8988T (cell line): ENCODE measurements at regions not wholly inside any gene's neighbourhood (a gene's known extent, or its start where the extent isn't known, plus 50 kb on each side); places are given as distances from the start of the nearest gene placed in this dataset.
"Not testable (repeated sequence)": the region's sequence is repeated elsewhere in the genome, so short reads cannot be mapped to it uniquely, and the experiment has no call there.

Experiments used
- DNase-seq: peaks from one replicate; pipeline ENCODE4 v3.0.0; 2011

DNA sequence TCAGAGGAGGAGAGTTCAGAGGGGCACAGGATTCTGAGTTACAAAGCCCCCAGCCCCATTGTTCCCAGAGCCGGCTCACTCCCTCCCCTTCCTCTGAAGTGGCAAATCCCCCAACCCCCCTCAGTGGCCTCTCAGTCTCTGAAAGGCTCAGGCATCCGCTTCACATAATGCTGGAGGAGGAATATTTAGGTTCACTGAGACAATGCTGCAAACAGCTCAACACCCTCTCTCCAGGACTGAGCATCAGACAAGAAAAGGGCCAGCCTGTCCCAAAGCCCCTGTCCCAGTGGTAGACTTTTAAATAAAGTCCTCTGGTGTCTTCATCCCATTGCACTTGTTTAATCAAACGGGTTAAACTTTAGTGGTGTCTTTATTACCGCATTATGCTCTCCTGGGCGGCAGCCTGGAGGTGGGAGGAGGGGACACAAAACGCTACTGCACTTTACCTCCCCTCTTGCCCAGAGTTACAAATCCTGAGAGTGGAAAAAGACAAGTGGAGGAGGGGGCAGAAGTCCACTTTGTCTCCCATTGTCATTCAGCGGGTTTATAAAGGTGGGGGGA, 257.9 kb downstream of the FGFR2 start:
- DNase-seq = no peak

DNA sequence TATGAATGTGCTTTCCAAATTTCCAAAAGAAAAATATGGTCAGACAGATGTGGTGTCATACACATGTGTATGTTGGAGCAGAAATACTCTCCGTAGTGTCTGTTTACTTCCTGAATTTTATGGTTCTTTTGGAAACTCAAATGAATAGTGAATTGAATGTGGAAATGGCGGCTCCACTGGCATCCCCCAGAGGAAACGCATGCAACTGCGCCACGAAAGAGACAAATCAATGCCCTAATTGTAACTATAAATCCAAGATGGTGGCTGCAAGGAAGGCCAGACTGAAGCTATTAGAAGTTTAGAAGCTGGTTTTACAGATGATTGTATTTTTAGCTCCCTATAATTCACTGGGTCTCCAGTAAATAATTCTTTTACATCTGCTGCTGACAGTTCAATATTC, 246.7 kb downstream of the FGFR2 start:
- no peak for DNase-seq

DNA sequence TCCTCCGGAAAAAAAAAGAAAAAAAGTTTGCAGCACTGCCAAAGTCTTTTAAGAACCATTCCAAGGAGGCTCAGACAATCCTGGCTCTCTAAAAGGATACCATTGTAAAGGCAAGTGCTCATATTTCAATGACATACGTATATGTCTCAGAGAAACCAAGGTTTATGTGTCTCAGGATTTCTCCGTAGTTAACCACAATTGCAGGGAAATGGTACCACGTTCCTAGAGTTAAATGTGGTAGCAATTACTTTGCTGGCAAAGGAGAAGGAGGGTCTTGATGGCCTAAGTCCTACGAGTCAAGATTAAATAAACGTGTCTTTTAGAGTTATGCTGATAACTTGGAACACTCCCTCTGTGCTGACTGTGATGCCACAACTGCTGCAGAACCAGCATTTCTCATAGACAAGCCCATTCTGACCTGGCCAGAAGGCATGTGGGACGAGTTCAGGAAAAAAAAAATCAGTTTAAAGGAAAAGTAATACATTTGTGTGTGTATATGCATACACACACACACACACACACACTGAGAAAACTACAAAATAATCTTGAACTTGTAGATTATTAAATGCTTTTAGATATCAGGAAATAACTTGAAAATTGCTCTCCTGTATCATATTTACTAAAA, 245.9 kb downstream of the FGFR2 start:
- no peak for DNase-seq

DNA sequence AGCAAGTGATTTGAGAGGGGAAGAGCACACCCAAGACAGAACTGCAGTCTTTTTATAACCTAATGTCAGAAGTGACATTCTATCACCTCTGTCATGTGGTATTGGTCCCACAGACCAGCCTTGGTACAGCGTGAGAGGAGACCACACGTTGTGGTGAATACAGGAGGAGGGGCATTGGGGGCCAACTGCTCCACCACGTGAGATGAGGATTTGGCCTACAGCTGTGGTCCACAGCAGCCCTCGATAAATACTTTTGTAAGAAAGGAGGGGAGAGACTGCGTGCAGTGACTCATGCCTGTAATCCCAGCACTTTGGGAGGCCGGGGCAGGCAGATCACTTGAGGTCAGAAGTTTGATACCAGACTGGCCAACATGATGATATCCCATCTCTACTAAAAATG, 243.1 kb downstream of the FGFR2 start:
- DNase-seq = no peak

DNA sequence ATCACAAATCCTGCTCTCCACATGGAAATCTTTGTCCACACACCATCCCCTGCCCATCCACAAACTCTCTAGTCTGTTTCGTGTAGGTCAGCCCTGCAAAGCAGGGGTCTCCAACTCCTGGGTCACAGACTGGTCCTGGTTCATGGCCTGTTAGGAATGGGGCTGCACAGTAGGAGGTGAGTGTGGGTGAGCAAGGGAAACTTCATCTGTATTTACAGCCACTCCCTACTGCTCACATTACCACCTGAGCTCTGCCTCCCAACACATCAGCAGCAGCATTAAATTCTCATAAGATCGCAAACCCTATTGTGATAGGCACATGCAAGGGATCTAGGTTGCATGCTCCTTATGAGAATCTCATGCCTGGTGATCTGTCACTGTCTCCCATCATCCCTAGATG, 242.1 kb downstream of the FGFR2 start:
- DNase-seq = no peak

DNA sequence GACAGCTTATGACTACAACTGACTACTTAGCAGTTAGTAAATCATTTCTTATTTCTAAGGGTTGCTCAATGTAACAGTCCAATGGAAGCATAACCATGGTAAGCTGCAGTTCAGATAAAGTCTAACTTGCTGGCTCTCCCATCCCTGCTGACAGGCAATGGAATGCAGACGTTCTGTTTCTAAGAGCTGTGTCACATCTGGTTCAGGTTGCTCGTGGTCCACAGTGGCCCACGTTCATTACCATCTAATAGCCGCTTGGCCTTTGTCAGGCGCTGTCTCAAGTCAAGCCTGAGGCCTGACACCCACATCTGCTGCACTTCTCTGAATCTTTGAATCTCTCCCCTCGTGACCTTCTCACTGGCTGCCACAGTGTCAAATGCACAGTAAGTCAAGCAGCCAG, 240.8 kb downstream of the FGFR2 start:
- DNase-seq = no peak

DNA sequence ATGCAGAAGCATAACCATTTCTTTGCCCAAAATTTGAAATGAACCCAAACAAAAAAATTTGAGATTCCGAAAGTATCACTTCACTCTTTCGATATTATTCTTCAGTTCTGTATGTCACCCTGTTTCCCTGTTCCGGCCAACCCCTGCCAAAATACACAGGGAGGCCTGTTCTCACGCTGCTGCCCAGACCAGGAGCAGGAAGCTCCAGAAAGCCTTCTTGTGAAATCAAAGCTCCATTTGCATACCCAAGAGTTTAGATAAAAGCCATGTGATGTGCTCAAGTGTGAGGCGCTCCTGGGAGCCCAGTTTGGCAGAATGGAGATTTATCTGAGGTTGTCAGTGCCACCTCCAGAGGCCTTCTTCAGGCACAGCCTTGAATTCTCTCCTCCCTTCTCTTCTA, 236.2 kb downstream of the FGFR2 start:
- no peak for DNase-seq

DNA sequence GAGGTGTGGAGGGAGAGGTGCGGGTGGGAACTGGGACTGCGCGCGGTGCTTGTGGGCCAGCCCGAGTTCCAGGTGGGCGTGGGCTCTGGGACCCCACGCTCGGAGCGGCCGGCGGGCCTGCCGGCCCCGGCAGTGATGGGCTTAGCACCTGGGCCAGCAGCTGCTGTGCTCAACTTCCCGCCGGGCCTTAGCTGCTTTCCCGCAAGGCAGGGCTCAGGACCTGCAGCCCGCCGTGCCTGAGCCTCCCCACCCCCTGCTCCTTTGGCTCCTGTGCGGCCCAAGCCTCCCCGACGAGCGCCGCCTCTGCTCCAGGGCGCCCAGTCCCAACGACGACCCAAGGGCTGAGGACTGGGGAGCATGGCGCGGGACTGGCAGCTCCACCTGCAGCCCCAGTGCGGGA, 232.7 kb downstream of the FGFR2 start:
- no peak for DNase-seq

DNA sequence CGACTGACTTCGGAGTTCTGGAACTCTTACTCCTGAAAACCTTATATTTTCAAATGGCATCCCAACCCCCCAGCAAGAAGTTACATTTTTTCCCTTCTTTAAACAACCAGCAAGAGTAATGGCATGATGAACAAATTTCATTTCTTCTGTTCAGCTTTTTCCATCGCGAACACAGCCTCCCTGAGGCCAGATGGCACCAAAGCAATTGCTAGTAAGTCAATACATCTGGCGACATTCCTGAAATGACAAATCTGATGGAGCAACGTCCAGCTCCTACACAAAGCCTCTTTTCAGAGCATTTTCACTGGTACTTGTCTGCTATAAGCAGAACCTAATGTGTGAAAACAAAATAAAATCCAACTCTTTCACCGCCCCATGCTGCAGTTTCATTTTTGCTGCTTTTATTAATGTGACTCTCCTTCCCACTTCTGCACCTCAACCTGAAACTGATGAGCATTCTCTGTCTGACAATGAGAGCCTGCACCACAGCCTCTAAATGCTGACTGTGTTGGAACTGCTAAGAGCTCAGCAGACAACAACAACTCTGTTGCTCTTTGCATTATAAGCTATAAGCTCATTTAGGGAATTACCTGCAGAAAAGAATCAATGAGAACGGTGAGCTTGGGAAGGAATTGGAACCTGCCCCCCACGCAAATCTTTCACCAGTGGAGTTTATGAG, 229.8 kb downstream of the FGFR2 start:
- no peak for DNase-seq

DNA sequence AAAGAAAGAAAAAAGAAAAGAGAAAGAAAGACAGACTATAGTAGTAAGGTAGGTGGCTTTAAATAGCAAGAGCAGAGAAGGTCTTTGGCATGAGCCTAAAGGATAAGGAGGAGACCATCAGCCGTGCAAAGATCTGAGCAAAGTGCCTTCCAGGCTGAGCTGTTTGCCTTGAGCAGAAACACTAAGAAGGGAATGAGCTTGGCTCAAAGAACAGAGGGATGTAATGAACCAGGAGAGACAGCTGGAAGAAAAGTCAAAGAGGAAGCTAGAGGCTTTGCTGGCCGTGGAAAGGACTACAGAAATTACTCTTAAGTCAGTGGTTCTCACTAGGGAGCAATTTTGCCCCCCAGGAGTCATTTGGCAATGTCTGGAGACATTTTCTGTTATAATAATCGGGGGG, 228.6 kb downstream of the FGFR2 start:
- no peak for DNase-seq

DNA sequence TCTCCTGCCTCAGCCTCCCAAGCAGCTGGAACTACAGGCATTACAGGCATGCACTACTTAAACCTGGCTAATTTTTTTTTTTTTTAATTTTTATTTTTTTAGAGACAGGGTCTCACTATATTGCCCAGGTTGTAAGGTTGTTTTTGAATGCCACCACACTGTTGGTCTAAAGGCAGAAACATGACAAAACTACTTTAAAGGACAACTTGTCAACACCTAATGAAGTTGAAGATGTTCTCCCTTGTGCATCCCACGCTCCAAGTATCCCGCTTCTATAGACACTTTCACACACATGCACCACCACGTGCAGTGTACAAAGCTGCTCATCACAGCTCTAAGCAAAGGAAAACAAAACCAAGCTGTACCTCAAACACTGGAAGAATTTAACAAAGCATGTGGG, 226.4 kb downstream of the FGFR2 start:
- no peak for DNase-seq

DNA sequence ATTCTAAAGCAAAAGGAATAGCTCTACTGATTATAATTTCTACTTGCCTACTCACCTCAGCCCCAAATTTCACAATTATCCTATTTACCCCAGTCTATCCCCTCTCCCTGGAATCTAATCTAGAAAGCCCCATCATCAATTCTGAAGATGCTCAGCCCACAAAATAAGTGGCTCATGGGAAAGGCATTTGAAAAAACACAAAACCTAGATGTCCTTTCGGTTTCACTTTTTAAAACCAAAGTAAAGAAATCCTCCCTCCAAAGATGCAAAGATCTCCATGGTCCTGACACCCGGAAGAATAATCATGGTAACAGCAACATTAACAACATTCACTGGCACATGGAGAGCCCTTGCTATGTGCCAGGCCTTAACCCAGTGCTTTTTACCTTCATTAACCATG, 224.8 kb downstream of the FGFR2 start:
- no peak for DNase-seq

DNA sequence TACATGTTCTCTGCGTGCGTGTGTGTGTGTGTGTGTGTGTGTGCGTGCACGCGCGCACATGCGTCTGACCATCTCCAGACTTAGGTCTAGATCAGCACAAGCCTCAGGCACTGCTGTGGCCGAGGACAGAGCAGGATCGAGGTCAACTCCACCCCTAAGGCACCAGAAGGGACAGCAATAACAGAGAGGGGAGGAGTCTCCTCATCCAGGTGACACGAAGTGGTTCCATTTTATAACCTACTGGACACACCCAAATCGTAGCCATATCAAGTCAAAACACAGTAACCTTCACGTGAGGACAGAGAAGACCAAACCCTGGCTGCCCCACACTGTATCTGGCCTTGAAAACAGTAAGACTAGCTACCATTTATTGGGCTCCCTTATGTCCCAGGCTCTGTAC, 224.1 kb downstream of the FGFR2 start:
- DNase-seq = no peak

DNA sequence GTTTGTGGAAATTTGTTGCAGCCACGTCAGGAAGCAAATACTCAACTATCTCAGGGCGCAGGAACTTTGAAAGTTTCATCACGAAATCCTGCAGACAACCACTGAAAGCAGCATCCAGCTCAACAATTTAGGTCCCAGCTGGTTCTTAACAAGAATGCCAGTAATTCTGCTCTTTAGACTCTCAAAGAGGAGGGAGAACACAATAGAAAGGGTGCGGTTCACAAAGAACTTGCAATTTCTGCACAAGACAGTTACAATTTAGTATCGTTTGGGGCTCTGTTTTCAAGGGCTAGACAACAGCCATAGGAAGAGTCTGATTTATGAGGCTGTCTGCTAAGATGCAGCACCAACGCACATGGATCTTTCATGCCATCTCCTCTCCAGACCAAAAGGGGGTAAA, 223.1 kb downstream of the FGFR2 start:
- no peak for DNase-seq

DNA sequence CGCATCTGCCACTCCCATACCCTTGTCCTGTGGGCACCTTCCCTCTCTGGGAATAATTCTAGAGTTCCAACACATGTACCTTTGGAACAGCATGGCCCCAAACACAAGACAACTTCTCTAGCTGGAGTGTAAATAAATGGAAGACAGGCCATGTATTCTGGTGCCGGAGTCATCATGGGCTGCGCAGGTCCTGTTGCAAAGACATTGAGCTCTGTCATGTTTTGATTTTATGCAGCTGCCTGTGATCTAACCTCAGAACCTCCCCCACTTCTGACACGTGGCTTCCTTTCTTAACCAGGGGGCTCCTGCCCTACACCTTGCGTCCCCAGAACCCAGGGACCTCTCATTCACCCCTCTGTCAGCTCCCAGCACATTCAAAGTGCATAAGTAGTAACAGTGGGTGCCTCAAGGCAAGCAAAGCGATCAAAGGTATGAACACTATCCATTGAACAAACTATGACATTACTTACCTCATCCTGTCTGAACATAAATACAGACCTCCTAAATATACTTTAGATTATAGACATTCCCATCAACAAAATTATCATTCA, 219.9 kb downstream of the FGFR2 start:
- no peak for DNase-seq

DNA sequence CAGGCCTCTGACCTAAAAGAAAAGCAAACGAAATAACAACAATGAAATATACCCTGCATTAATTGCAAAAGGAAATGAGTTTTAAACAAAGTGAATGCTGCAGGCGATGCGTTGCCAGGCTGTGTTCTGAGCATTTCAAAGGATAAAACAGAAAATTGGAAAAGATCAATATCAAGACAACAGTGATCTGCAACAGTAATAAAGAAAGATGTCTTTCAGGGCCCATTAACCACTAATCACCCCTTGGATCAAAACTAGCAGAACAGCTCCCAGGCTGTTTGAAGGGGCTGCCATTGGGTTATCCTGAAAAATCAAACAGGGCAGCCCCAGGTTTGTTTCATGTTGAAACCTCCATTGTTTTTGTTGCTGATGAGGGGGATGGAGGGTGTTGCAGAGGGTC, 219.2 kb downstream of the FGFR2 start:
- no peak for DNase-seq

DNA sequence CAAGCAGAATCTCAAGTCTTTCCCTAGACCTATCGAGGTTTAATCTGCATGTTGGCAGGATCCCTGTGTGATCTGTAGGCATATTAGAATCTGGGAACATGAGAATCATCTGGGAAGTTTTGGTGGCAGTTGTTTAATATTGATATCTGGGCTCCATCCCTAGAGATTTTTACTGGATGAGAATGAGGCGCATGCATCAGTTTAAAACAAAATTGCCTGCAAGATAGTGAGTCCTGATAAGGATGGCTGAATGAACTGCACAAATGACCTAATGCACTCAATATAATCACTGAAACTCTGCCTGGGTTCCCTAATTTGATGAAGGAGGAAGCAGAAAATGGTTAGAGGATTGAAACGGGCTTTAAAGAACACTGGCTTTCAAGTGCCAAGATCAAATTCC, 218.0 kb downstream of the FGFR2 start:
- DNase-seq = no peak

DNA sequence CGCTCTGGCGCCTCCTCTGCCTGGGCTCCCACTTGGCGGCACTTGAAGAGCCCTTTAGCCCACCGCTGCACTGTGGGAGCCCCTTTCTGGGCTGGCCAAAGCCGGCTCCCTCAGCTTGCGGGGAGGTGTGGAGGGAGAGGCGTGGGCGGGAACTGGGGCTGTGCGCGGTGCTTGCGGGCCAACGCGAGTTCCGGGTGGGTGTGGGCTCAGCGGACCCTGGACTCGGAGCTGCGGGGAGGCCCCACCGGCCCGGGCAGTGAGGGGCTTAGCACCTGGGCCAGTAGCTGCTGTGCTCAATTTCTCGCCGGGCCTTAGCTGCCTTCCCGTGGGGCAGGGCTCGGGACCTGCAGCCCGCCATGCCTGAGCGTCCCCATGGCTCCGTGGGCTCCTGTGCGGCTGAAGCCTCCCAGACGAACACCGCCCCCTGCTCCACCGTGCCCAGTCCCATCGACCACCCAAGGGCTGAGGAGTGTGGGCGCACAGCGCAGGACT, 216.2 kb downstream of the FGFR2 start:
- not testable (repeated sequence) for DNase-seq

DNA sequence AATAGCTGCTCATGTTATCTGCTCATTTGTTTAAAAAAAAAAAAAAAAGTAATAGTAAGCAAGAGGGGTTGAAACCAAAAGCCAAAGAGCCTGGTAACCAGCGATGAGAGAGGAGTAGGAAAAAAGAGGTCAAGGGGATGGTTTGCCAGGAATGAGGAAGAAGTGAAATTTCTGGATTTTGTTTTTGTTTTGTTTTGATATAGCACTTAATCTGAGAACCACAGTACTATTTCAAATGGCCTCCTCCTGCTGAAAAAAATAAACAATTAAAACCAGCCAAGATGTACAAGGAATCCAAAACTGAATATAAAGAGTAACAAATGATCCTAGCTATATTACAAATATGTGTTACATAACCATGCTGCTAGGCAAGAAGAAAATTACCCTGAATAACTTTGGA, 213.1 kb downstream of the FGFR2 start:
- DNase-seq = no peak

DNA sequence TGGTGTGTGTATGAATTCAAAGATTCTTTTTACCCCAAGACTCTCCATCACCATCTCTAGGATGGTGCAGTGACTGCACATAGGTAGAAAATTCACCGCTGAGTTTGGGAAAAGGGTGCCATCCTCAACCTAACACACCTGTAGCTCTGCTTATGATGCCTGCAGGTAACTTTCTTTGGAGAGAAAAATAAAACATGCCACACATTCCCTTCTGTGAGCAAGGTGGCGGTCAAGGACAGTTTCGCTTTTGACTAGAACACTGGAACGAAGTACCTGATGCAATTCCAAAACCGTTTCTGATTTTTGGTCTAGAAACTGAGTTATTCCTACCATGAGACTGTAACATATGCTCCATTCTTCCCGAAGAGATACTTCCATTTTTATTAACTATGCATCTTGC, 205.6 kb downstream of the FGFR2 start:
- no peak for DNase-seq

DNA sequence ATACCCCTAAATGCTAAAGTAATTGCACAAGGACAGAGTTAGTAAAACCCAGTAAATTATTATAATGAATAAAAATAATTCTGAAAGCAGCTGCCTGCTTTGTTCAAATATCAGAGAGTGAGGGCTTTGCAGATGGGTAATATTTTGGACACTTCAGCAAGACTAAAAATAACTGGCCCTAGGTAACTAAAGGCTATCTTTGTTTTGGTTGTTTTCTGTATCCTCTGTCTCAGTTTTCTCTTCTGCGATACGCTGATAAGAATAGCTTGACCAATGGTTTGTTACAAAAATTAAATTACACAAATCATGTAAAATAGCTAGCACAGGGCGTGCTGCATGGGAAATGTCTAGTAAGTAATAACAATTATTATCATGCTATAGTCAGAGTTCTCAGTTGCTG, 204.7 kb downstream of the FGFR2 start:
- DNase-seq = no peak

DNA sequence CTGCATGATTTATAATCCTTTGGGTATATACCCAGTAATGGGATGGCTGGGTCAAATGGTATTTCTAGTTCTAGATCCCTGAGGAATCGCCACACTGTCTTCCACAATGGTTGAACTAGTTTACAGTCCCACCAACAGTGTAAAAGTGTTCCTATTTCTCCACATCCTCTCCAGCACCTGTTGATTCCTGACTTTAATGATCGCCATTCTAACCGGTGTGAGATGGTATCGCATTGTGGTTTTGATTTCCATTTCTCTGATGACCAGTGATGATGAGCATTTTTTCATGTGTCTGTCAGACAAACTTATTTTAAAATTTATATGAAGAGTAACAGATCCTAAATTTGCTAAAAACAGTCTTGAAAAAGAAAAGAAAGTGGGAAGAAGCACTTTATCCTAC, 197.7 kb downstream of the FGFR2 start:
- not testable (repeated sequence) for DNase-seq

DNA sequence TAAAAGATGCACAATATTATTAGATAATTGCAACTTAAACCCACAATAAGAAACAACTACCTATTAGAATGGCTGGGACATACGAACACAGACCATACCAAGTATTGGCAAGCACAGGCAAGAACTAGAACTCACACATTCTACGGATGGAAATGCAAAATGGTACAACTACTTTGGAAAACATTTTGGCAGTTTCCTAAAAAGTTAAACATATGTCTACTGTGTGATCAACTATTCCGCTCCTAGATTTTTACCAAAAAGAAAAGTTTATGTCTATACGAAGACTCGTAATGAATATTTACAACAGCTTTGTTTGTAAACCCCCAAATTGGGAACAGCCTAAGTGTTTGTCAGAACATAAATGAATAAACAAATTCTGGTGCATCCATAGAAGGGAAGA, 194.7 kb downstream of the FGFR2 start:
- no peak for DNase-seq

DNA sequence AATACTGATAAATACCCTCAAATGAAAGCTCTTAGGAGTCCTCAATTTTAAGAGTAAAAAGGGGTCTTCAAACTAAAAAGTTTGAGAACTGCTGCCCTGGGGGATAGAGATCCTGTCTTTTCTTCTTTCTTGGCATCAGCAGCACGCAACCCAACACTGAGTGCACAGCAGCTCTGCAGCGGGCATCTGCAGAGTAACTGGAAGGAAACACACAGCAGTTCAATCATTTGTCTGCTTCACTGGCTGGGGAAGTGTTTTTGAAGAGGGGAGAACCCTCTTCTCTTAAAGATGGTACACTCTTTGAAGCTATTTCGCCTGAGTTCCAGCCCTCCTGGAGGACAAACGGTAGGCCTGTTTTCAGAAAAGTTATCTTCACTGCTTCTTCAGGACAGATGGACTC, 193.6 kb downstream of the FGFR2 start:
- no peak for DNase-seq
